ENCODE measurements at regions not wholly inside any gene's neighbourhood (a gene's known extent, or its start where the extent isn't known, plus 50 kb on each side); places are given as distances from the start of the nearest gene placed in this dataset.

DNA sequence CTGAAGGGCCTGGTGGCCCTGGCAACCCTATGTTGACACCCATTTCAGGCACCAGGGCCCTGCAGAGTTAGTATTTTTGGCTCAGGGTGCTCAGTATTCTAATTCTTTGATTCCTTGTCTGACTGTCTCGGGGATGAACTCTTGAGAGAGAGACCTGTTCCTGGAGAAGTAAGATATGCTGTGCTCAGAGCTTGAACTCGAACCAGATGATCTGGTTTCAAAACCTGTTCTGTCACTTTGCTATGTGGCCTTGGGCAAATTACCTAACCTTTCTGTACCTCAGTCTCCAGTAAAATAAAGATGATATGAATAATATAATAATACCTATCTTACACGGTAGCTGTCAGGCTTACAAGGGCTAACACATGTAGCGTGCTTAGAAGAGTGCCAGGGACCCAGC, 294.2 kb downstream of the DYSF start:
- WGBS, 2 donors = 73% methylated on average over 4 of the region's 4 CpGs
- no peaks in the 10 kb centered on the region for H3K27me3 ChIP-seq
- no peak for TF ChIP-seq POLR2A (IDR thresholded peaks at IDR 0.05)
- TF ChIP-seq, protein P1, sequence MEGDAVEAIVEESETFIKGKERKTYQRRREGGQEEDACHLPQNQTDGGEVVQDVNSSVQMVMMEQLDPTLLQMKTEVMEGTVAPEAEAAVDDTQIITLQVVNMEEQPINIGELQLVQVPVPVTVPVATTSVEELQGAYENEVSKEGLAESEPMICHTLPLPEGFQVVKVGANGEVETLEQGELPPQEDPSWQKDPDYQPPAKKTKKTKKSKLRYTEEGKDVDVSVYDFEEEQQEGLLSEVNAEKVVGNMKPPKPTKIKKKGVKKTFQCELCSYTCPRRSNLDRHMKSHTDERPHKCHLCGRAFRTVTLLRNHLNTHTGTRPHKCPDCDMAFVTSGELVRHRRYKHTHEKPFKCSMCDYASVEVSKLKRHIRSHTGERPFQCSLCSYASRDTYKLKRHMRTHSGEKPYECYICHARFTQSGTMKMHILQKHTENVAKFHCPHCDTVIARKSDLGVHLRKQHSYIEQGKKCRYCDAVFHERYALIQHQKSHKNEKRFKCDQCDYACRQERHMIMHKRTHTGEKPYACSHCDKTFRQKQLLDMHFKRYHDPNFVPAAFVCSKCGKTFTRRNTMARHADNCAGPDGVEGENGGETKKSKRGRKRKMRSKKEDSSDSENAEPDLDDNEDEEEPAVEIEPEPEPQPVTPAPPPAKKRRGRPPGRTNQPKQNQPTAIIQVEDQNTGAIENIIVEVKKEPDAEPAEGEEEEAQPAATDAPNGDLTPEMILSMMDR (IDR thresholded peaks at IDR 0.05) = no peak
- no peaks in the 10 kb centered on the region for H3K9me3 ChIP-seq
- peaks cover 0 to 27% of the 10 kb centered on the region in 2 donors for H3K4me1 ChIP-seq
- DNase-seq = no peak
- no peaks in the 10 kb centered on the region for H3K36me3 ChIP-seq
- no peak overlapping the region for H3K4me3 ChIP-seq (replicated peaks in 1 of 3)
- peak overlapping the region in 2 of 3 donors; percentile 25 to 55 for H3K27ac ChIP-seq
- intact Hi-C loops (cut with DNase I) = loop anchor here (2.0 kb wide), 1 partner anchor 75 kb away; no protein-coding TSS in a partner anchor

DNA sequence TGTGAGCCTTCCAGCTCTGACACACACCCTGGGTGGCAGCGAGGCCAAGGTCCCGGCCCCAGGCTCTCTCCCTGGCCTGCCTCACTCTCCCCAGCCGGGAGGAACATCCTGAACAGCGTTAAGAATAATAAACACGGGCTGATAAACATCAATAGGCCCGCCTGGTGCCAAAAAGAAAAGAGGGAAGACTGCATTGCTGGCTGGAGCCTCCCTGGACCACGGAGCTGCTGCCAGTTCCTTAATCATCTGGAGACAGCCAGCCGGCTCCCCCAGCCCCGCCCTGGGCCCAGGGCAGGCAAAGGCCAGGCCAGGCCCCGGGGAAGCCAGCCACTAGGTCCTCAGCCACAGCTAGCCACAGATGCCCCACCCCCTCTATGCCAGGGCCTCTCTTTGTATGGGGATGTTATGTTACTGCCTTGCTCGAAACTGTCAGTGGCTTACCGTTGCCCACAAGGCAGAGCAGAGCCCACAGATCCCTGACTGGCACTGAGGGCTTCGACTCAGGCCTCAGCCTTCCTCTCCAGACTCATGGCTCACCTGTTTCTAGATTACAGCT, 293.7 kb downstream of the DYSF start:
- intact Hi-C loops (cut with DNase I) = loop anchor here (2.0 kb wide), 1 partner anchor 74 kb away; no protein-coding TSS in a partner anchor
- H3K36me3 ChIP-seq = no peaks in the 10 kb centered on the region
- peak; percentile 25 to 38 for DNase-seq
- WGBS, 2 donors = 41 to 43% methylated on average over 10 to 13 of the region's 13 CpGs
- H3K27ac ChIP-seq = peak overlapping the region in 2 of 3 donors; percentile 25 to 55
- H3K27me3 ChIP-seq = no peaks in the 10 kb centered on the region
- no peaks in the 10 kb centered on the region for H3K9me3 ChIP-seq
- H3K4me1 ChIP-seq = peaks cover 0 to 27% of the 10 kb centered on the region in 2 donors
- no peak overlapping the region for H3K4me3 ChIP-seq (replicated peaks in 1 of 3)
- TF ChIP-seq, protein P1 (IDR thresholded peaks at IDR 0.05) = no peak
- no peak for TF ChIP-seq POLR2A (IDR thresholded peaks at IDR 0.05)

DNA sequence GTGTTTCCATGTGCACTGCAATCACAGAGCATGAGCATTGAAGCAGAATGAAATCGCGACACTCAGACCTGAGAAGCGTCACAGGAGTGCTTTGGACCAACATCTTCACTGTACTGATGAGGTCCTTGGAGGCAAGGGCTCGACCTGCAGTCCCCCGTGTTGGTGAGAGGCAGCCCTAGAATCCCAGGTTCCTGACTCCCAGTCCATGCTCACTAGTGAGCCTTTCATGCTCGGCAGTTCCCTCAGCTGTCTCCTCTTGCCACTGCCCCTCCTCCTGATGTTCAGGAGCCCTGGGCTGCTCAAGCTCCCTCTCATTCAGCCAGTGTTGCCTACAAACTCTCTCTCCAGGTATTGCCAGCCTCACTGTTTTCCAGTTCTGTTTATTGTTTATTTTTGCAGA, 291.4 kb downstream of the DYSF start:
- no peak overlapping the region for H3K4me3 ChIP-seq (replicated peaks in 1 of 3)
- no peak overlapping the region for H3K27ac ChIP-seq
- no peaks in the 10 kb centered on the region for H3K9me3 ChIP-seq
- no peak for DNase-seq
- H3K36me3 ChIP-seq = no peaks in the 10 kb centered on the region
- peaks cover 0 to 27% of the 10 kb centered on the region in 2 donors for H3K4me1 ChIP-seq
- intact Hi-C loops (cut with DNase I) = no loop called here
- H3K27me3 ChIP-seq = no peaks in the 10 kb centered on the region
- TF ChIP-seq, protein P1 (IDR thresholded peaks at IDR 0.05) = no peak
- no peak for TF ChIP-seq POLR2A (IDR thresholded peaks at IDR 0.05)
- 58 to 62% methylated on average over 6 of the region's 6 CpGs for WGBS, 2 donors

DNA sequence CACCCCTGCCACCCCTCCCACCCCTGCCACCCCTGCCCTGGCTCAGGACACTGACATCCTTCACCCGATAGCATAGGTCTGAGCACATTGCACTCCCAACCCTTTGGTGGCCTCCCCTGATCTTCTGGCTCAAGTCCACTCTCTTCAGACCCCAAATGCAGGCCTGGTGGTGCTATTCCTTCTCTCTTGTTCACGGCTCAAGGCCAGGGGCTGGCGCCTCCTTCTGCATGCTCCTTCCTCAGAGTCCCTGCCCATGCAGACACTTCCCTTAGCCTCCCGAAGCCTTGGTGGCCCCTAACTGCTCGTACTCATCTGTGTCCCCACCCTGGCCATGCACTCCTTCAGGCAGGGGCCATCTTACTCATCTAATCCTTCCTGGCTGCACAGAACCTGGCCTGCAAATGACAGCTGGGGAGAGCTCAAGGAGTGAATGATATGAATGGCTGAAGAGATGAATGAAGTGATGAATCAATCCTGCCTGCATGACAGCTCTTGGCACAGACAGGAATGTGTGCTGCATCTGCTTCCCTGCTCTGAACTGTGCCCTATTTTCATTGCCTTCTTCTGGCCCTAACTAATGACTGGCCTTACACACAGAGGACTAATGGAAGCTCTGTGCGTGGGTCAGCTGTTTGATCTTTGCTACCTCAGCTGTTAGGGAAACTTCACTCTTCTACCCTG, 290.8 kb downstream of the DYSF start:
- 96% methylated on average over 6 of the region's 6 CpGs for WGBS, 2 donors

More for the DNA sequence above, 290.8 kb downstream of the DYSF start:
- DNase-seq = no peak
- Histone ChIP-seq H3K9me3 (no peaks in the 10 kb centered on the region), H3K4me3 (replicated peaks in 1 of 3) (no peak overlapping the region), H3K36me3 (no peaks in the 10 kb centered on the region), H3K4me1 (peaks cover 0 to 27% of the 10 kb centered on the region in 2 donors), H3K27ac (no peak overlapping the region), H3K27me3 (no peaks in the 10 kb centered on the region)
- intact Hi-C loops (cut with DNase I) = no loop called here
- TF ChIP-seq, protein P1 (IDR thresholded peaks at IDR 0.05) = no peak
- TF ChIP-seq POLR2A (IDR thresholded peaks at IDR 0.05) = no peak
